H9 (cell line): ENCODE measurements at regions not wholly inside any gene's neighbourhood (a gene's known extent, or its start where the extent isn't known, plus 50 kb on each side); places are given as distances from the start of the nearest gene placed in this dataset.

Experiments
- DNase-seq: peaks from one replicate; pipeline ENCODE4 v3.0.0-alpha.2; 2017
- H2AFZ ChIP-seq: one replicate; pipeline ENCODE4 v1.6.1; 2013; ENCODE audit warnings: mild to moderate bottlenecking, low read length, control low read depth, moderate library complexity
- H2AK5ac ChIP-seq: 2 replicates; pipeline ENCODE4 v1.6.1; 2013; ENCODE audit warnings: low read length, control low read depth, mixed read lengths; ENCODE audit not compliant: insufficient read length
- H2BK120ac ChIP-seq: one replicate; pipeline ENCODE4 v1.6.1; 2013; ENCODE audit warnings: low read depth, mild to moderate bottlenecking, low read length, control low read depth, inconsistent platforms; ENCODE audit not compliant: poor library complexity, severe bottlenecking
- H2BK12ac ChIP-seq: 2 replicates; pipeline ENCODE4 v1.6.1; 2013; ENCODE audit warnings: low read length, control low read depth, mixed read lengths, low read depth; ENCODE audit not compliant: insufficient read length
- H2BK15ac ChIP-seq: 2 replicates; pipeline ENCODE4 v1.6.1; 2013; ENCODE audit warnings: low read depth, low read length, control low read depth
- H2BK20ac ChIP-seq: one replicate; pipeline ENCODE4 v1.6.1; 2013; ENCODE audit warnings: low read depth, mild to moderate bottlenecking, low read length, control low read depth, inconsistent platforms; ENCODE audit not compliant: poor library complexity, severe bottlenecking
- H2BK5ac ChIP-seq: 2 replicates; pipeline ENCODE4 v1.6.1; 2013; ENCODE audit warnings: low read length, control low read depth, mixed read lengths; ENCODE audit not compliant: insufficient read length
- H3K14ac ChIP-seq: 2 replicates; pipeline ENCODE4 v1.6.1; 2013; ENCODE audit warnings: low read length, control low read depth; ENCODE audit not compliant: insufficient read depth
- H3K18ac ChIP-seq: 2 replicates; pipeline ENCODE4 v1.6.1; 2013; ENCODE audit warnings: low read depth, mild to moderate bottlenecking, mixed read lengths, low read length, control low read depth; ENCODE audit not compliant: insufficient read length
- H3K23ac ChIP-seq: 2 replicates; pipeline ENCODE4 v1.6.1; 2013; ENCODE audit warnings: low read length, control low read depth, mixed read lengths, low read depth; ENCODE audit not compliant: insufficient read length
- H3K23me2 ChIP-seq: 2 replicates; pipeline ENCODE4 v1.6.1; 2013; ENCODE audit warnings: low read depth, mild to moderate bottlenecking, mixed read lengths, low read length, control low read depth; ENCODE audit not compliant: insufficient read length, poor library complexity, severe bottlenecking
- H3K27ac ChIP-seq: 2 replicates; pipeline ENCODE4 v1.5.1; 2013; ENCODE audit warnings: low read length, control low read depth, mixed read lengths, low read depth; ENCODE audit not compliant: insufficient read length
- H3K27me3 ChIP-seq: 2 replicates; pipeline ENCODE4 v1.6.1; 2013; ENCODE audit warnings: low read length, control low read depth, inconsistent platforms; ENCODE audit not compliant: insufficient read depth
- H3K4ac ChIP-seq: 2 replicates; pipeline ENCODE4 v1.6.1; 2013; ENCODE audit warnings: low read depth, mild to moderate bottlenecking, control low read depth, inconsistent platforms, low read length, moderate library complexity
- H3K4me1 ChIP-seq: 2 replicates; pipeline ENCODE4 v1.6.1; 2013; ENCODE audit warnings: low read length, control low read depth, inconsistent platforms; ENCODE audit not compliant: insufficient read depth
- H3K4me2 ChIP-seq: 2 replicates; pipeline ENCODE4 v1.6.1; 2013; ENCODE audit warnings: low read length, control low read depth, mixed read lengths; ENCODE audit not compliant: insufficient read length, insufficient read depth
- H3K56ac ChIP-seq: 2 replicates; pipeline ENCODE4 v1.6.1; 2013; ENCODE audit warnings: low read depth, mild to moderate bottlenecking, mixed read lengths, low read length, control low read depth; ENCODE audit not compliant: insufficient read length
- H3K79me1 ChIP-seq: 2 replicates; pipeline ENCODE4 v1.6.1; 2013; ENCODE audit warnings: low read depth, mild to moderate bottlenecking, moderate library complexity, low read length, control low read depth, inconsistent platforms; ENCODE audit not compliant: insufficient read depth, poor library complexity, severe bottlenecking
- H3K79me2 ChIP-seq: 2 replicates; pipeline ENCODE4 v1.6.1; 2013; ENCODE audit warnings: low read length, control low read depth, inconsistent platforms; ENCODE audit not compliant: insufficient read depth
- H3K9ac ChIP-seq: 2 replicates; pipeline ENCODE4 v1.6.1; 2013; ENCODE audit warnings: low read length, control low read depth, mixed read lengths; ENCODE audit not compliant: insufficient read length; ENCODE audit errors: extremely low read depth
- H3K9me3 ChIP-seq: one replicate; pipeline ENCODE4 v1.6.1; 2013; ENCODE audit warnings: low read depth, low read length, inconsistent platforms; ENCODE audit not compliant: control insufficient read depth
- H3T11ph ChIP-seq: one replicate; pipeline ENCODE4 v1.6.1; 2013; ENCODE audit warnings: mild to moderate bottlenecking, low read length, control low read depth, inconsistent platforms
- H4K20me1 ChIP-seq: one replicate; pipeline ENCODE4 v1.6.1; 2013; ENCODE audit not compliant: control insufficient read depth, insufficient read length, insufficient read depth
- H4K5ac ChIP-seq: 2 replicates; pipeline ENCODE4 v1.6.1; 2013; ENCODE audit warnings: low read depth, mild to moderate bottlenecking, mixed read lengths, low read length, control low read depth; ENCODE audit not compliant: insufficient read length
- H4K8ac ChIP-seq: replicated peaks from 2 replicates; pipeline ENCODE4 v1.6.1; 2013; ENCODE audit warnings: low read length, control low read depth, mixed read lengths, low read depth; ENCODE audit not compliant: insufficient read length
- H4K91ac ChIP-seq: 2 replicates; pipeline ENCODE4 v1.6.1; 2013; ENCODE audit warnings: low read depth, mild to moderate bottlenecking, moderate library complexity, mixed read lengths, low read length, control low read depth; ENCODE audit not compliant: insufficient read length
- H3K27ac Mint-ChIP-seq, 3 experiments: 2 replicates in 2 of 3; 3 replicates in 1 of 3; pipeline ENCODE4 v1.8.0; 2020 to 2021; ENCODE audit warnings: mixed read lengths in 3 of 3, mild to moderate bottlenecking in 1 of 3, moderate library complexity in 1 of 3
- H3K27me3 Mint-ChIP-seq: 2 replicates; pipeline ENCODE4 v1.8.0; 2021; ENCODE audit warnings: low read depth, mild to moderate bottlenecking, moderate library complexity, mixed read lengths
- H3K36me3 Mint-ChIP-seq, 3 experiments: 2 replicates in 2 of 3; 3 replicates in 1 of 3; pipeline ENCODE4 v1.8.0; 2020 to 2021; ENCODE audit warnings: low read depth in 3 of 3, mixed read lengths in 3 of 3; ENCODE audit not compliant: insufficient read depth in 1 of 3
- H3K4me1 Mint-ChIP-seq, 2 experiments: 2 replicates each; pipeline ENCODE4 v1.8.0; 2020; ENCODE audit warnings: mixed read lengths in 2 of 2
- H3K4me3 Mint-ChIP-seq, 2 experiments: 2 replicates in 1 of 2; 3 replicates in 1 of 2; pipeline ENCODE4 v1.8.0; 2020 to 2021; ENCODE audit warnings: mild to moderate bottlenecking in 2 of 2, mixed read lengths in 2 of 2, moderate library complexity in 1 of 2
- H3K9me3 Mint-ChIP-seq, 2 experiments: 2 replicates in 1 of 2; 3 replicates in 1 of 2; pipeline ENCODE4 v1.8.0; 2020; ENCODE audit warnings: mild to moderate bottlenecking in 2 of 2, mixed read lengths in 2 of 2, moderate library complexity in 1 of 2
- CTCF ChIP-seq: fragments of 200-600 bp; sonication (generic); conservative IDR thresholded peaks from 3 replicates; pipeline ENCODE4 v1.8.0; 2021; ENCODE audit warnings: antibody characterized with exemption, mild to moderate bottlenecking
- WGBS: extraction: QIAGEN DNeasy Blood & Tissue Kit; methylation state at CpG from one replicate; pipeline ENCODE4 v1.1.7; 2013; ENCODE audit warnings: missing lambda C conversion rate, low lambda C conversion rate, mixed read lengths; ENCODE audit not compliant: insufficient read length; ENCODE audit errors: extremely low coverage; 5-methylcytosine and 5-hydroxymethylcytosine counted together

DNA sequence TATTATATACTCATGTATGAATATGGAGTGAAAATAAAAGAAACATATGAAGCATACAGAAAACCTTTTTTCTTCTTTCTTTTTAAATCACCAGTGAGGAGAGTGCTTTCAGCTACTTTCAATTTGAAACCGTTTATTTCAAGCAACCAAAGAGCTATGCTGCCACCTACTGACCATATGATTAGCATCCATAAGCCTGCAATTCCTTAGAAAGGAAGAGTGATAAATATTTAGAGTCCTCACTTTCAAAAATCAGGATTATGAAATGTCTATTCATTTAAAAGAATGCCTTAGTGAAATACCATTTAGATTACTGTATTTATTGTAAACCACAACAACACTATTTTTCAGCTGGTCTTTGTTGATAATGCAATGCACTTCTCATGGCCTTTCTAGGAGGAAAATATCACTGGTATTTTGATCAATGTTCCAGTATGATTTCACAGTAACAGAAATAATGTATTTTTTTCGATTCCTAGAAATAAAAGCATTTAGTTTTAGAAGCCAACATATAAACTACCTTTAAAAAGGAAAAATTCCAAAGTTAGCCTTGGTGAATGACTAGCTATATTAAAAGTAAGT lies 667.6 kb downstream of the PCDH18 start:
- peaks cover 5 to 9% of the 10 kb centered on the region in 2 experiments for H3K4me1 Mint-ChIP-seq
- Histone ChIP-seq H3K23me2 (no peaks in the 10 kb centered on the region), H3K27me3 (no peaks in the 10 kb centered on the region), H3K79me2 (no peaks in the 10 kb centered on the region), H3K79me1 (no peaks in the 10 kb centered on the region), H3K4ac (no peak overlapping the region), H2BK120ac (no peak overlapping the region), H4K91ac (no peak overlapping the region), H2BK15ac (no peak overlapping the region), H3K4me2 (no peak overlapping the region), H3T11ph (no peak overlapping the region), H3K9me3 (no peaks in the 10 kb centered on the region), H2BK5ac (no peak overlapping the region), H2BK20ac (no peak overlapping the region), H3K23ac (no peak overlapping the region), H2AFZ (no peak overlapping the region), H3K18ac (no peak overlapping the region), H2AK5ac (no peak overlapping the region), H3K9ac (no peak overlapping the region), H3K4me1 (no peaks in the 10 kb centered on the region), H3K14ac (no peak overlapping the region), H4K20me1 (no peaks in the 10 kb centered on the region), H2BK12ac (no peak overlapping the region), H3K27ac (no peak overlapping the region), H3K56ac (no peak overlapping the region), H4K5ac (no peak overlapping the region), H4K8ac (no peak overlapping the region)
- DNase-seq, result no peak
- H3K9me3 Mint-ChIP-seq, result no peaks in the 10 kb centered on the region
- peak; percentile 91 for TF ChIP-seq CTCF
- no CpG with 5 or more reads among the region's 2 CpGs for WGBS
- H3K36me3 Mint-ChIP-seq, result no peaks in the 10 kb centered on the region
- no peak overlapping the region for H3K27ac Mint-ChIP-seq
- H3K27me3 Mint-ChIP-seq, result no peaks in the 10 kb centered on the region
- no peak overlapping the region for H3K4me3 Mint-ChIP-seq
